HL-60 (cell line): ENCODE measurements at regions not wholly inside any gene's neighbourhood (a gene's known extent, or its start where the extent isn't known, plus 50 kb on each side); places are given as distances from the start of the nearest gene placed in this dataset.

ENCODE experiments used
- GABPA ChIP-seq: IDR thresholded peaks from 2 replicates; pipeline ENCODE4 v1.6.1; 2012; ENCODE audit warnings: low read depth
- POLR2AphosphoS5 ChIP-seq: IDR thresholded peaks from 2 replicates; pipeline ENCODE4 v1.6.1; 2012; ENCODE audit warnings: low read depth
- SPI1 ChIP-seq: IDR thresholded peaks from 2 replicates; pipeline ENCODE4 v1.6.1; 2012; ENCODE audit warnings: low read depth, mild to moderate bottlenecking, borderline replicate concordance
- TF ChIP-seq, protein P1 (sequence below): IDR thresholded peaks from one replicate; pipeline ENCODE4 v1.5.1; 2011; ENCODE audit warnings: low read length, control low read depth, inconsistent platforms; ENCODE audit not compliant: insufficient read depth
- TF ChIP-seq, protein P2 (sequence below): IDR thresholded peaks from 2 replicates; pipeline ENCODE4 v1.6.1; 2012; ENCODE audit warnings: low read depth; ENCODE audit not compliant: insufficient replicate concordance

DNA sequence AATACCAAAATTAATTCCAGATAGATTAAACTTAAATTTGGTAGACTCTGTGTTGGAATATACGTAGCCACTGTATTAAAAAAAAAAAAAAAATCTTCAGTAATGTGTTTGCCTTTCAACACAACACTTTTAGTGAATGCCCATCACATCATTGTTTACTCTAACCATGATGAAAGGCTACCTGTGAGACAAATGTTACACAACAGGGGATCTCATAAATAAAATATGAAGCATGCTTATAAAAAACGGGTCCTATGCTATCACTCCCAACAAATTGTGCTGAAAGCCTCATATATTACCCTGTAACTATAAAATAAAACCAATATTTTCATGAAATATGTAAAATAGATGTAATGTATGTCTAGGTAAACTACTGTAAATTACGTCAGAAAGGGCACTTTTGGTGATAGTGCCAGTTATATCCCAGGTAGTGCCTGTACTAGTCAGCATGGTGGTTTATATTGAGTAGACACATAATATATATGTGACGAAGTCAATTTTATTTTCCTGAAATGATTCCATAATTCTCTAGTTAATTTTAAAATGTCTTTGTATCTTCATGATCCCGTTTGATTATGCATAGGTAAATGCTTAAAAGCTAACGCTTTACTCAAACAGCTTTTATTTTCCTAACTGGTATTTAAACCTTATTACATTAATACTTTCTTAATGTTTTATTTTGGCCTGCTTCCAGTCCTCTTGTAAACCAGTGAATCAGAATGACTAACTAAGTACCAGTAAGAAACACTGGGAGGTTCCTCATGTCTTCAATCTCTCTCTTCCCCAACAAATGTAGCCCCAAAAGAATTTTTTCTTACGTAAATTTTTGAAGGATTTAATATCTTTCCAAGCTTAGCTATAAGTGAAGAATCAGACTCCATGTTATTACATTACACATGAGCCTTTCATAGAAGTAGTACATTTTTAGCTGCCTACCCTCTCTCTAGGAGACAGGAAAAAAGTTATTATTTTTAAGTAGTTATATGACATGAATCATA, 420.3 kb downstream of the GABRG2 start:
- TF ChIP-seq, protein P1, sequence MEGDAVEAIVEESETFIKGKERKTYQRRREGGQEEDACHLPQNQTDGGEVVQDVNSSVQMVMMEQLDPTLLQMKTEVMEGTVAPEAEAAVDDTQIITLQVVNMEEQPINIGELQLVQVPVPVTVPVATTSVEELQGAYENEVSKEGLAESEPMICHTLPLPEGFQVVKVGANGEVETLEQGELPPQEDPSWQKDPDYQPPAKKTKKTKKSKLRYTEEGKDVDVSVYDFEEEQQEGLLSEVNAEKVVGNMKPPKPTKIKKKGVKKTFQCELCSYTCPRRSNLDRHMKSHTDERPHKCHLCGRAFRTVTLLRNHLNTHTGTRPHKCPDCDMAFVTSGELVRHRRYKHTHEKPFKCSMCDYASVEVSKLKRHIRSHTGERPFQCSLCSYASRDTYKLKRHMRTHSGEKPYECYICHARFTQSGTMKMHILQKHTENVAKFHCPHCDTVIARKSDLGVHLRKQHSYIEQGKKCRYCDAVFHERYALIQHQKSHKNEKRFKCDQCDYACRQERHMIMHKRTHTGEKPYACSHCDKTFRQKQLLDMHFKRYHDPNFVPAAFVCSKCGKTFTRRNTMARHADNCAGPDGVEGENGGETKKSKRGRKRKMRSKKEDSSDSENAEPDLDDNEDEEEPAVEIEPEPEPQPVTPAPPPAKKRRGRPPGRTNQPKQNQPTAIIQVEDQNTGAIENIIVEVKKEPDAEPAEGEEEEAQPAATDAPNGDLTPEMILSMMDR, result no peak
- TF ChIP-seq GABPA, result no peak
- TF ChIP-seq POLR2AphosphoS5, result no peak
- no peak for TF ChIP-seq SPI1
- TF ChIP-seq, protein P2, sequence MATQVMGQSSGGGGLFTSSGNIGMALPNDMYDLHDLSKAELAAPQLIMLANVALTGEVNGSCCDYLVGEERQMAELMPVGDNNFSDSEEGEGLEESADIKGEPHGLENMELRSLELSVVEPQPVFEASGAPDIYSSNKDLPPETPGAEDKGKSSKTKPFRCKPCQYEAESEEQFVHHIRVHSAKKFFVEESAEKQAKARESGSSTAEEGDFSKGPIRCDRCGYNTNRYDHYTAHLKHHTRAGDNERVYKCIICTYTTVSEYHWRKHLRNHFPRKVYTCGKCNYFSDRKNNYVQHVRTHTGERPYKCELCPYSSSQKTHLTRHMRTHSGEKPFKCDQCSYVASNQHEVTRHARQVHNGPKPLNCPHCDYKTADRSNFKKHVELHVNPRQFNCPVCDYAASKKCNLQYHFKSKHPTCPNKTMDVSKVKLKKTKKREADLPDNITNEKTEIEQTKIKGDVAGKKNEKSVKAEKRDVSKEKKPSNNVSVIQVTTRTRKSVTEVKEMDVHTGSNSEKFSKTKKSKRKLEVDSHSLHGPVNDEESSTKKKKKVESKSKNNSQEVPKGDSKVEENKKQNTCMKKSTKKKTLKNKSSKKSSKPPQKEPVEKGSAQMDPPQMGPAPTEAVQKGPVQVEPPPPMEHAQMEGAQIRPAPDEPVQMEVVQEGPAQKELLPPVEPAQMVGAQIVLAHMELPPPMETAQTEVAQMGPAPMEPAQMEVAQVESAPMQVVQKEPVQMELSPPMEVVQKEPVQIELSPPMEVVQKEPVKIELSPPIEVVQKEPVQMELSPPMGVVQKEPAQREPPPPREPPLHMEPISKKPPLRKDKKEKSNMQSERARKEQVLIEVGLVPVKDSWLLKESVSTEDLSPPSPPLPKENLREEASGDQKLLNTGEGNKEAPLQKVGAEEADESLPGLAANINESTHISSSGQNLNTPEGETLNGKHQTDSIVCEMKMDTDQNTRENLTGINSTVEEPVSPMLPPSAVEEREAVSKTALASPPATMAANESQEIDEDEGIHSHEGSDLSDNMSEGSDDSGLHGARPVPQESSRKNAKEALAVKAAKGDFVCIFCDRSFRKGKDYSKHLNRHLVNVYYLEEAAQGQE, result no peak
